HepG2 (cell line): ENCODE measurements at regions not wholly inside any gene's neighbourhood (a gene's known extent, or its start where the extent isn't known, plus 50 kb on each side); places are given as distances from the start of the nearest gene placed in this dataset.

Source experiments
- CEBPZ ChIP-seq: IDR thresholded peaks from 2 replicates; pipeline ENCODE4 v1.6.1; 2012; ENCODE audit warnings: low read length, improper control_type of control experiment
- ELF3 ChIP-seq: IDR thresholded peaks from 2 replicates; pipeline ENCODE4 v1.6.1; 2016; ENCODE audit warnings: missing genetic modification reagents, missing compliant biosample characterization
- GTF3A ChIP-seq: sonication (generic); formaldehyde crosslinking; conservative IDR thresholded peaks from 2 replicates; pipeline ENCODE4 v1.4.0; 2020; ENCODE audit warnings: mild to moderate bottlenecking, missing genetic modification reagents
- HOXA9 ChIP-seq: sonication (generic); formaldehyde crosslinking; IDR thresholded peaks from 2 replicates; pipeline ENCODE4 v1.8.1; 2022; ENCODE audit warnings: missing genetic modification reagents, mild to moderate bottlenecking, moderate library complexity, borderline replicate concordance
- KDM3A ChIP-seq: IDR thresholded peaks from 2 replicates; pipeline ENCODE4 v1.6.1; 2018; ENCODE audit warnings: low read depth, missing compliant biosample characterization
- NCOA2 ChIP-seq: sonication (generic); formaldehyde crosslinking; IDR thresholded peaks from 2 replicates; pipeline ENCODE4 v1.8.0; 2022; ENCODE audit warnings: inconsistent platforms
- PAXIP1 ChIP-seq: sonication (generic); formaldehyde crosslinking; conservative IDR thresholded peaks from 2 replicates; pipeline ENCODE4 v1.4.0; 2020; ENCODE audit warnings: mild to moderate bottlenecking, missing genetic modification reagents, moderate library complexity
- RARG ChIP-seq: sonication (generic); formaldehyde crosslinking; IDR thresholded peaks from 2 replicates; pipeline ENCODE4 v1.4.0; 2020; ENCODE audit warnings: low read depth, mild to moderate bottlenecking, missing genetic modification reagents
- SMAD3 ChIP-seq: sonication (generic); formaldehyde crosslinking; IDR thresholded peaks from 2 replicates; pipeline ENCODE4 v1.4.0; 2020; ENCODE audit warnings: missing genetic modification reagents
- STAG1 ChIP-seq: sonication (generic); formaldehyde crosslinking; IDR thresholded peaks from 2 replicates; pipeline ENCODE4 v1.4.0; 2020; ENCODE audit warnings: missing genetic modification reagents
- TAF15 ChIP-seq: fragments of 200-400 bp; formaldehyde crosslinking; IDR thresholded peaks from one replicate; pipeline ENCODE4 v1.6.1; 2018; ENCODE audit warnings: mild to moderate bottlenecking, low read depth, low read length; ENCODE audit not compliant: poor library complexity, severe bottlenecking
- TFE3 ChIP-seq: IDR thresholded peaks from 2 replicates; pipeline ENCODE4 v1.6.1; 2016
- ZIK1 ChIP-seq: sonication (generic); formaldehyde crosslinking; IDR thresholded peaks from 2 replicates; pipeline ENCODE4 v1.5.0; 2020; ENCODE audit warnings: mild to moderate bottlenecking, low read depth, missing genetic modification reagents, borderline replicate concordance
- ZNF350 ChIP-seq: sonication (generic); formaldehyde crosslinking; IDR thresholded peaks from 2 replicates; pipeline ENCODE4 v1.4.0; 2020; ENCODE audit warnings: mild to moderate bottlenecking, low read depth, missing genetic modification reagents, borderline replicate concordance
- ZNF7 ChIP-seq: IDR thresholded peaks from 2 replicates; pipeline ENCODE4 v1.6.1; 2016; ENCODE audit warnings: missing biosample characterization, missing genetic modification reagents
- TF ChIP-seq, protein P1 (sequence below): sonication (generic); formaldehyde crosslinking; IDR thresholded peaks from 2 replicates; pipeline ENCODE4 v1.4.0; 2020; ENCODE audit warnings: mild to moderate bottlenecking, missing genetic modification reagents
- TF ChIP-seq, protein P2 (sequence below): sonication (generic); formaldehyde crosslinking; IDR thresholded peaks from 2 replicates; pipeline ENCODE4 v1.4.0; 2020; ENCODE audit warnings: mild to moderate bottlenecking, missing genetic modification reagents

GRCh38 chr2:134119713-134120405 lies 134.0 kb upstream of the MGAT5 start (continued):
- TF ChIP-seq, protein P1, sequence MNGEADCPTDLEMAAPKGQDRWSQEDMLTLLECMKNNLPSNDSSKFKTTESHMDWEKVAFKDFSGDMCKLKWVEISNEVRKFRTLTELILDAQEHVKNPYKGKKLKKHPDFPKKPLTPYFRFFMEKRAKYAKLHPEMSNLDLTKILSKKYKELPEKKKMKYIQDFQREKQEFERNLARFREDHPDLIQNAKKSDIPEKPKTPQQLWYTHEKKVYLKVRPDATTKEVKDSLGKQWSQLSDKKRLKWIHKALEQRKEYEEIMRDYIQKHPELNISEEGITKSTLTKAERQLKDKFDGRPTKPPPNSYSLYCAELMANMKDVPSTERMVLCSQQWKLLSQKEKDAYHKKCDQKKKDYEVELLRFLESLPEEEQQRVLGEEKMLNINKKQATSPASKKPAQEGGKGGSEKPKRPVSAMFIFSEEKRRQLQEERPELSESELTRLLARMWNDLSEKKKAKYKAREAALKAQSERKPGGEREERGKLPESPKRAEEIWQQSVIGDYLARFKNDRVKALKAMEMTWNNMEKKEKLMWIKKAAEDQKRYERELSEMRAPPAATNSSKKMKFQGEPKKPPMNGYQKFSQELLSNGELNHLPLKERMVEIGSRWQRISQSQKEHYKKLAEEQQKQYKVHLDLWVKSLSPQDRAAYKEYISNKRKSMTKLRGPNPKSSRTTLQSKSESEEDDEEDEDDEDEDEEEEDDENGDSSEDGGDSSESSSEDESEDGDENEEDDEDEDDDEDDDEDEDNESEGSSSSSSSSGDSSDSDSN (CRISPR knock-in tag): peak; percentile 85
- TF ChIP-seq ELF3 (CRISPR knock-in tag) (no peak), STAG1 (CRISPR knock-in tag) (no peak), PAXIP1 (CRISPR knock-in tag) (no peak; the same call in 1 of the 2 replicates), ZNF350 (CRISPR knock-in tag) (peak; percentile 53; the same call in 1 of the 2 replicates), ZIK1 (CRISPR knock-in tag) (peak; percentile 58; the same call in 1 of the 2 replicates), ZNF7 (CRISPR knock-in tag) (no peak), CEBPZ (no peak), GTF3A (0 out of 2 replicates have a peak, but pooled peaks have one; percentile 61), KDM3A (peak; percentile 90), NCOA2 (CRISPR knock-in tag) (peak; percentile 41), RARG (no peak), SMAD3 (CRISPR knock-in tag) (0 out of 2 replicates have a peak, but pooled peaks have one; percentile 34), HOXA9 (no peak), TFE3 (no peak), TAF15 (no peak)
- TF ChIP-seq, protein P2, sequence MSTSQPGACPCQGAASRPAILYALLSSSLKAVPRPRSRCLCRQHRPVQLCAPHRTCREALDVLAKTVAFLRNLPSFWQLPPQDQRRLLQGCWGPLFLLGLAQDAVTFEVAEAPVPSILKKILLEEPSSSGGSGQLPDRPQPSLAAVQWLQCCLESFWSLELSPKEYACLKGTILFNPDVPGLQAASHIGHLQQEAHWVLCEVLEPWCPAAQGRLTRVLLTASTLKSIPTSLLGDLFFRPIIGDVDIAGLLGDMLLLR (CRISPR knock-in tag): peak; percentile 53; the same call in 1 of the 2 replicates
